GM18507 (cell line): ENCODE measurements at regions not wholly inside any gene's neighbourhood (a gene's known extent, or its start where the extent isn't known, plus 50 kb on each side); places are given as distances from the start of the nearest gene placed in this dataset.
A peak's percentile ranks its signal among the peaks of the same experiment; 100 is the strongest.
"Not testable (repeated sequence)": the region's sequence is repeated elsewhere in the genome, so short reads cannot be mapped to it uniquely, and the experiment has no call there.

Source experiments
- DNase-seq: peaks from one replicate; pipeline ENCODE4 v3.0.0; 2011; ENCODE audit warnings: low read depth; ENCODE audit not compliant: insufficient read length; ENCODE audit errors: extremely low spot score
- FAIRE-seq: peaks from 2 replicates; lab custom pipeline; 2011; peaks lifted over from hg19 to GRCh38; lab: Jason Lieb, UNC

- FAIRE-seq = no peak
- no peak for DNase-seq
These were observed 155.6 kb upstream of the CNTNAP4 start for GRCh38 chr16:76121636-76122035.

- DNase-seq = no peak
- no peak for FAIRE-seq
These were observed 153.2 kb upstream of the CNTNAP4 start for GRCh38 chr16:76123966-76124365.

- FAIRE-seq = no peak
- DNase-seq = no peak
These were observed 151.3 kb upstream of the CNTNAP4 start for GRCh38 chr16:76125871-76126270.

- DNase-seq, FAIRE-seq: not testable (repeated sequence)
These were observed 139.1 kb upstream of the CNTNAP4 start for GRCh38 chr16:76138056-76138455.

GRCh38 chr16:76157629-76158028 lies 119.6 kb upstream of the CNTNAP4 start:
- FAIRE-seq = no peak
- no peak for DNase-seq

GRCh38 chr16:76162046-76162445 lies 115.2 kb upstream of the CNTNAP4 start:
- FAIRE-seq = no peak
- no peak for DNase-seq

- FAIRE-seq (peak; percentile 41), DNase-seq (no peak)
These were observed 112.1 kb upstream of the CNTNAP4 start for GRCh38 chr16:76164970-76165558.

- FAIRE-seq (no peak), DNase-seq (no peak)
These were observed 101.5 kb upstream of the CNTNAP4 start for GRCh38 chr16:76175718-76176117.

GRCh38 chr16:76176153-76176552 lies 101.0 kb upstream of the CNTNAP4 start:
- peak; percentile 2 for DNase-seq
- peak; percentile 31 for FAIRE-seq

- FAIRE-seq = no peak
- no peak for DNase-seq
These were observed 100.6 kb upstream of the CNTNAP4 start for GRCh38 chr16:76176616-76177015.

- no peak for FAIRE-seq
- DNase-seq = no peak
These were observed 95.1 kb upstream of the CNTNAP4 start for GRCh38 chr16:76182041-76182635.

- FAIRE-seq (no peak), DNase-seq (no peak)
These were observed 93.6 kb upstream of the CNTNAP4 start for GRCh38 chr16:76183647-76184046.

GRCh38 chr16:76190057-76190456 lies 87.1 kb upstream of the CNTNAP4 start:
- FAIRE-seq = no peak
- DNase-seq = no peak

- FAIRE-seq (no peak), DNase-seq (no peak)
These were observed 86.7 kb upstream of the CNTNAP4 start for GRCh38 chr16:76190480-76190879.

- DNase-seq = no peak
- no peak for FAIRE-seq
These were observed 83.1 kb upstream of the CNTNAP4 start for GRCh38 chr16:76193906-76194615.

GRCh38 chr16:76194616-76195015 lies 82.6 kb upstream of the CNTNAP4 start:
- FAIRE-seq (no peak), DNase-seq (no peak)

- FAIRE-seq = no peak
These were observed 82.1 kb upstream of the CNTNAP4 start for GRCh38 chr16:76195056-76195455.

GRCh38 chr16:76195648-76196047 lies 81.6 kb upstream of the CNTNAP4 start:
- FAIRE-seq (no peak), DNase-seq (no peak)

More at GRCh38 chr16:76195056-76195455, 82.1 kb upstream of the CNTNAP4 start:
- no peak for DNase-seq

- DNase-seq (no peak), FAIRE-seq (no peak)
These were observed 79.3 kb upstream of the CNTNAP4 start for GRCh38 chr16:76197900-76198299.

- DNase-seq = no peak
- FAIRE-seq = no peak
These were observed 77.5 kb upstream of the CNTNAP4 start for GRCh38 chr16:76199681-76200220.

GRCh38 chr16:76201385-76201784 lies 75.8 kb upstream of the CNTNAP4 start:
- DNase-seq (no peak), FAIRE-seq (no peak)
